ENCODE measurements at regions not wholly inside any gene's neighbourhood (a gene's known extent, or its start where the extent isn't known, plus 50 kb on each side); places are given as distances from the start of the nearest gene placed in this dataset.

GRCh38 chr5:109951348-109951747, 261.6 kb downstream of the MAN2A1 start:
- TF ChIP-seq, protein P1, sequence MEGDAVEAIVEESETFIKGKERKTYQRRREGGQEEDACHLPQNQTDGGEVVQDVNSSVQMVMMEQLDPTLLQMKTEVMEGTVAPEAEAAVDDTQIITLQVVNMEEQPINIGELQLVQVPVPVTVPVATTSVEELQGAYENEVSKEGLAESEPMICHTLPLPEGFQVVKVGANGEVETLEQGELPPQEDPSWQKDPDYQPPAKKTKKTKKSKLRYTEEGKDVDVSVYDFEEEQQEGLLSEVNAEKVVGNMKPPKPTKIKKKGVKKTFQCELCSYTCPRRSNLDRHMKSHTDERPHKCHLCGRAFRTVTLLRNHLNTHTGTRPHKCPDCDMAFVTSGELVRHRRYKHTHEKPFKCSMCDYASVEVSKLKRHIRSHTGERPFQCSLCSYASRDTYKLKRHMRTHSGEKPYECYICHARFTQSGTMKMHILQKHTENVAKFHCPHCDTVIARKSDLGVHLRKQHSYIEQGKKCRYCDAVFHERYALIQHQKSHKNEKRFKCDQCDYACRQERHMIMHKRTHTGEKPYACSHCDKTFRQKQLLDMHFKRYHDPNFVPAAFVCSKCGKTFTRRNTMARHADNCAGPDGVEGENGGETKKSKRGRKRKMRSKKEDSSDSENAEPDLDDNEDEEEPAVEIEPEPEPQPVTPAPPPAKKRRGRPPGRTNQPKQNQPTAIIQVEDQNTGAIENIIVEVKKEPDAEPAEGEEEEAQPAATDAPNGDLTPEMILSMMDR (IDR thresholded peaks at IDR 0.05; ENCODE audit: low read depth, low read length) = no peak
- no peaks in the 10 kb centered on the region for H3K27me3 ChIP-seq (ENCODE audit: insufficient read depth, low read depth, severe bottlenecking)
- no peaks in the 10 kb centered on the region; the same call in none of the 2 replicates for H3K36me3 ChIP-seq
- H3K27ac ChIP-seq = no peak overlapping the region
- no peak overlapping the region for H3K4me3 ChIP-seq (ENCODE audit: low read depth, low read length)
- no peaks in the 10 kb centered on the region for H3K9me3 ChIP-seq (ENCODE audit: severe bottlenecking)
- DNase-seq = no peak

GRCh38 chr5:109951758-109952157, 262.0 kb downstream of the MAN2A1 start:
- DNase-seq = no peak
- TF ChIP-seq, protein P1 (IDR thresholded peaks at IDR 0.05; ENCODE audit: low read depth, low read length) = no peak
- H3K27ac ChIP-seq = no peak overlapping the region

DNA sequence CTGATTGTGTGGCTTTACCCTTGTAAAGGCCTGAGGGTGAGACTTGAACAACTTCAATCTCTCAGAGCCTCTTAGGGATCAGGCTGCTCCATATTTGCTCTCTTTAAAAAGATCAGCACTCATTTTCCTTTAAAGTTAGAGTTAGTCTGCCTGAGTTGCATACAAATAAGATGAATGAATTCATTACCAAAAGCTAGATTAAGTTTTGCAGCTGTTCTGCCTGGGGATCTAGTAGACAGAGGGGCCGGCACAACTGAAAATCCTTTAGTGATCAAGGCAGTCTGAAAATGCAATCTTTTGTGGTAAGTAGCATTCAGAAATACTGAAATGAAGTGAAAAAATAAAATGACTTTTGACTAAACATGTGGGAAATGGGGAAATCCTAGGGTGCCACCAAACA, 264.0 kb downstream of the MAN2A1 start:
- no peaks in the 10 kb centered on the region; the same call in none of the 2 replicates for H3K36me3 ChIP-seq

More at GRCh38 chr5:109951758-109952157, 262.0 kb downstream of the MAN2A1 start:
- Histone ChIP-seq H3K9me3 (ENCODE audit: severe bottlenecking) (no peaks in the 10 kb centered on the region), H3K27me3 (ENCODE audit: insufficient read depth, low read depth, severe bottlenecking) (no peaks in the 10 kb centered on the region), H3K4me3 (ENCODE audit: low read depth, low read length) (no peak overlapping the region), H3K36me3 (no peaks in the 10 kb centered on the region; the same call in none of the 2 replicates)

GRCh38 chr5:109956884-109957283, 267.2 kb downstream of the MAN2A1 start:
- Histone ChIP-seq H3K36me3 (peaks cover 4% of the 10 kb centered on the region; the same call in 1 of the 2 replicates), H3K9me3 (ENCODE audit: severe bottlenecking) (no peaks in the 10 kb centered on the region), H3K27me3 (ENCODE audit: insufficient read depth, low read depth, severe bottlenecking) (no peaks in the 10 kb centered on the region), H3K4me3 (ENCODE audit: low read depth, low read length) (no peak overlapping the region), H3K27ac (no peak overlapping the region)
- no peak for DNase-seq
- TF ChIP-seq, protein P1 (IDR thresholded peaks at IDR 0.05; ENCODE audit: low read depth, low read length) = no peak

More for the DNA sequence above, 264.0 kb downstream of the MAN2A1 start:
- no peak overlapping the region for H3K4me3 ChIP-seq (ENCODE audit: low read depth, low read length)
- DNase-seq = peak; percentile 30
- H3K9me3 ChIP-seq (ENCODE audit: severe bottlenecking) = no peaks in the 10 kb centered on the region
- H3K27ac ChIP-seq = peak overlapping the region; percentile 20; the same call in 1 of the 2 replicates
- H3K27me3 ChIP-seq (ENCODE audit: insufficient read depth, low read depth, severe bottlenecking) = no peaks in the 10 kb centered on the region
- TF ChIP-seq, protein P1 (IDR thresholded peaks at IDR 0.05; ENCODE audit: low read depth, low read length) = no peak

DNA sequence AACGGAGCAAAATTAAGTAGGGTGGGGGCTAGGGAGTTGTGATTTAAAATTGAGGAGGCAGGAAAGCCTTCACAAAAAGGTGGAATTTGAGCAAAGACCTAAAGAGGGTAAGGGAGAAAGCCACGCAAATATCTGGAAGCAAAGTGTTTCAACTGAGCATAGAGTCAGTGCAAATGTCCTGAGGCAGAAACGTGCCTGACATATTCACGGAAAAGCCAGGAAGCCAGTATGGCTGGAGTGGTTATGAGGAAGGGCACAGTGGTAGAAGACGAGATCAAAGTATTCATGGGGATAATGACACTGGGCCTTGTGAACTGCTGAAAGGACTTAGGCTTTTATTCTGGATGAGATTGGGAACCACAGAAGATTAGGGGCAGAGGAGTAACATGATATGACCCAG, 268.4 kb downstream of the MAN2A1 start:
- TF ChIP-seq, protein P1 (IDR thresholded peaks at IDR 0.05; ENCODE audit: low read depth, low read length) = no peak
- peaks cover 4% of the 10 kb centered on the region; the same call in 1 of the 2 replicates for H3K36me3 ChIP-seq

GRCh38 chr5:109959652-109960051, 269.9 kb downstream of the MAN2A1 start:
- Histone ChIP-seq H3K27me3 (ENCODE audit: insufficient read depth, low read depth, severe bottlenecking) (no peaks in the 10 kb centered on the region), H3K9me3 (ENCODE audit: severe bottlenecking) (no peaks in the 10 kb centered on the region), H3K27ac (no peak overlapping the region), H3K36me3 (peaks cover 4% of the 10 kb centered on the region; the same call in 1 of the 2 replicates), H3K4me3 (ENCODE audit: low read depth, low read length) (no peak overlapping the region)
- no peak for DNase-seq
- TF ChIP-seq, protein P1 (IDR thresholded peaks at IDR 0.05; ENCODE audit: low read depth, low read length) = no peak

More for the DNA sequence above, 268.4 kb downstream of the MAN2A1 start:
- H3K27ac ChIP-seq = no peak overlapping the region
- DNase-seq = no peak
- H3K4me3 ChIP-seq (ENCODE audit: low read depth, low read length) = no peak overlapping the region
- no peaks in the 10 kb centered on the region for H3K9me3 ChIP-seq (ENCODE audit: severe bottlenecking)
- no peaks in the 10 kb centered on the region for H3K27me3 ChIP-seq (ENCODE audit: insufficient read depth, low read depth, severe bottlenecking)
